ENCODE measurements at regions not wholly inside any gene's neighbourhood (a gene's known extent, or its start where the extent isn't known, plus 50 kb on each side); places are given as distances from the start of the nearest gene placed in this dataset.

DNA sequence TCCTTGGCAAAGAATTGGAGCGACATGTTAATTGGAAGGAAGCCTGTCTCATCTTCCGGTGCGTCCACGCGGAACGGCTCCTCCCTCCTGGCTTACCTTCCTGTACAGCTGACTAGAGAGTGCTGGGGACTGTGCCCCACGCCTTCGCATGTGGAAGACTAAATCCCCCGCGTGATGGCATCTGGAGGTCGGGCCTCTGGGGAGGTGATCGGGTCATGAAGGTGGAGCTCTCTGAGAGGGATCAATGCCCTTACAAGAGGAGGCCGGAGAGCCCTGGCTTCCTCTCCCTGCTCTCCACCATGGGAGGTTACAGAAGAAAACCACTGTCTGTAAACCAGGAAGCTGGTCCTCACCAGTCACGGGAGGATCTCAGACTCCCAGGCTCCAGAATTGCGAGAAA is 104.1 kb upstream of the OTOS start:
- no peaks in the 10 kb centered on the region for H3K36me3 ChIP-seq (replicated peaks; ENCODE audit: insufficient read depth, low read length)
- no peak overlapping the region for H3K9ac ChIP-seq (ENCODE audit: low read length)

DNA sequence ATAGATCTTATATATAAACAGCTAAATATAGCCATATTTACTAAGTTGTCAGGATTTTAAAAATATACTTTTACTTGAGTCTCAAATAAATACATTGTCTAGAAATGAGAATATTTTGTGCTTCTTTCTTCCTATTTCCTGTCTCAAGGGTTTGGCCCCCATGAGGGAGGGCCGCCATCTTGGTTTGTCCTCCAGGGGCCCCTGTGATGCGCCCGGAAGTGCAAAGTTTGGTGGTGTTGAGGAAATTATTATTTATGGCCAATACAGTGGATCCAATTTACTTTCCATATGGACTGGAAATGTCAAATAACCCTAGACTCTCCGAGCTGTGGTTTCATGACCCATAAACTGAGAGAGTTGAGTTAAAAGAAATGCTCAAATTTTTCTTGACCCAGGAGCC is 104.7 kb upstream of the OTOS start:
- Histone ChIP-seq H4K20me1 (ENCODE audit: insufficient read depth, low read length) (no peaks in the 10 kb centered on the region), H3K9me2 (replicated peaks; ENCODE audit: insufficient read depth, low read length) (no peaks in the 10 kb centered on the region), H3K4me2 (ENCODE audit: low read depth, low read length) (no peak overlapping the region), H2AFZ (ENCODE audit: low read length) (no peak overlapping the region), H3F3A (ENCODE audit: insufficient read depth, low read length) (no peaks in the 10 kb centered on the region), H3K4me3 (ENCODE audit: low read length) (no peak overlapping the region), H3K4me1 (ENCODE audit: low read length) (no peaks in the 10 kb centered on the region), H3K36me3 (replicated peaks; ENCODE audit: insufficient read depth, low read length) (no peaks in the 10 kb centered on the region), H3K9me3 (replicated peaks; ENCODE audit: insufficient read depth, low read length) (no peaks in the 10 kb centered on the region), H3K27me3 (replicated peaks; ENCODE audit: insufficient read depth, low read length) (peaks cover 64% of the 10 kb centered on the region), H3K79me2 (ENCODE audit: low read length) (no peaks in the 10 kb centered on the region), H3K9ac (ENCODE audit: low read length) (no peak overlapping the region), H3K27ac (ENCODE audit: low read length) (no peak overlapping the region)
- TF ChIP-seq EZH2 (optimal IDR thresholded peaks at IDR 0.05; ENCODE audit: low read depth, low read length): no peak
- TF ChIP-seq EZH2phosphoT487 (IDR thresholded peaks at IDR 0.05; ENCODE audit: low read length): no peak
- no peak for TF ChIP-seq CTCF (IDR thresholded peaks at IDR 0.05; ENCODE audit: low read length)
- DNase-seq: no peak

More for the DNA sequence above, 104.1 kb upstream of the OTOS start:
- Histone ChIP-seq H3K9me2 (replicated peaks; ENCODE audit: insufficient read depth, low read length) (no peaks in the 10 kb centered on the region), H3K4me1 (ENCODE audit: low read length) (no peaks in the 10 kb centered on the region), H3K9me3 (replicated peaks; ENCODE audit: insufficient read depth, low read length) (no peaks in the 10 kb centered on the region), H2AFZ (ENCODE audit: low read length) (no peak overlapping the region), H4K20me1 (ENCODE audit: insufficient read depth, low read length) (no peaks in the 10 kb centered on the region), H3K79me2 (ENCODE audit: low read length) (no peaks in the 10 kb centered on the region), H3K4me2 (ENCODE audit: low read depth, low read length) (no peak overlapping the region), H3K27me3 (replicated peaks; ENCODE audit: insufficient read depth, low read length) (peaks cover 59% of the 10 kb centered on the region), H3K27ac (ENCODE audit: low read length) (no peak overlapping the region), H3K4me3 (ENCODE audit: low read length) (no peak overlapping the region), H3F3A (ENCODE audit: insufficient read depth, low read length) (no peaks in the 10 kb centered on the region)
- no peak for DNase-seq
- no peak for TF ChIP-seq CTCF (IDR thresholded peaks at IDR 0.05; ENCODE audit: low read length)
- no peak for TF ChIP-seq EZH2phosphoT487 (IDR thresholded peaks at IDR 0.05; ENCODE audit: low read length)
- no peak for TF ChIP-seq EZH2 (optimal IDR thresholded peaks at IDR 0.05; ENCODE audit: low read depth, low read length)

DNA sequence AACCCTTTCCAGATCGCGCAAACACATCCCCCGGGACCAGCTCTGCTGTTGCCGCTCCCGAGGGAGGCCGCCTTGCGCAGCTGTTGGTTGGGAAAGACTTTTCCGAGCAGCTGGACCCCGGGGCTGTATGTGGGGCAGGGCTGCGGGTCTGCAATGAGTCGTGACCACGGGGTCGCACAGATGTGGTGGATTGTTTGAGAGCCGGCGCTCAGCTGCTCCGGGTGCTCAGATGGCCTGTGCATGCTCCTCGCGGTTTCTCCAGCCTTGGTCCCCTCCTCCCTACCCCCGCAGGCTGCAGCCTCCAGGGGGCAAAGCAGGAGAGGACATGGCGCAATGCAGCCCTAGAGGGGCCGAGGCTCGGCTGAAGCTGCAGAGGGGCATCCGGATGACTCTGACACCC is 105.2 kb upstream of the OTOS start:
- Histone ChIP-seq H3K9ac (ENCODE audit: low read length) (no peak overlapping the region), H3K27me3 (replicated peaks; ENCODE audit: insufficient read depth, low read length) (peaks cover 59% of the 10 kb centered on the region), H3F3A (ENCODE audit: insufficient read depth, low read length) (no peaks in the 10 kb centered on the region), H3K79me2 (ENCODE audit: low read length) (no peaks in the 10 kb centered on the region), H3K9me2 (replicated peaks; ENCODE audit: insufficient read depth, low read length) (no peaks in the 10 kb centered on the region), H3K4me3 (ENCODE audit: low read length) (no peak overlapping the region), H3K4me2 (ENCODE audit: low read depth, low read length) (no peak overlapping the region), H4K20me1 (ENCODE audit: insufficient read depth, low read length) (no peaks in the 10 kb centered on the region), H3K27ac (ENCODE audit: low read length) (no peak overlapping the region), H3K36me3 (replicated peaks; ENCODE audit: insufficient read depth, low read length) (no peaks in the 10 kb centered on the region), H2AFZ (ENCODE audit: low read length) (no peak overlapping the region), H3K9me3 (replicated peaks; ENCODE audit: insufficient read depth, low read length) (no peaks in the 10 kb centered on the region), H3K4me1 (ENCODE audit: low read length) (no peaks in the 10 kb centered on the region)
- TF ChIP-seq EZH2phosphoT487 (IDR thresholded peaks at IDR 0.05; ENCODE audit: low read length) (no peak), EZH2 (optimal IDR thresholded peaks at IDR 0.05; ENCODE audit: low read depth, low read length) (no peak), CTCF (IDR thresholded peaks at IDR 0.05; ENCODE audit: low read length) (no peak)
- no peak for DNase-seq
